Aorta (tissue), 5 donors: ENCODE measurements at regions not wholly inside any gene's neighbourhood (a gene's known extent, or its start where the extent isn't known, plus 50 kb on each side); places are given as distances from the start of the nearest gene placed in this dataset.
A peak's percentile ranks its signal among the peaks of the same experiment; 100 is the strongest.
"Not testable (repeated sequence)": the region's sequence is repeated elsewhere in the genome, so short reads cannot be mapped to it uniquely, and the experiment has no call there.

Source experiments
- ATAC-seq: fragments of 200-7000 bp; cut with Tn5 transposase; one replicate; pipeline ENCODE4 v1.9.1; 2022; ENCODE audit warnings: moderate library complexity; ENCODE audit not compliant: low FRiP score
- DNase-seq, 2 donors: peaks; one replicate each; pipeline ENCODE4 v3.0.0-alpha.2; 2020
- H3K27ac ChIP-seq, 2 donors: one replicate each; pipeline ENCODE4 v1.5.1; 2013; ENCODE audit warnings: low read length in 2 of 2, mild to moderate bottlenecking in 2 of 2, moderate library complexity in 2 of 2, control low read depth in 1 of 2, inconsistent platforms in 1 of 2, low read depth in 1 of 2
- H3K27me3 ChIP-seq, 2 donors: one replicate each; pipeline ENCODE4 v1.6.1; 2013; ENCODE audit warnings: control low read depth in 1 of 2, low read length in 1 of 2, mild to moderate bottlenecking in 1 of 2, moderate library complexity in 1 of 2; ENCODE audit not compliant: insufficient read depth in 2 of 2, control insufficient read depth in 1 of 2
- H3K36me3 ChIP-seq, 2 donors: one replicate each; pipeline ENCODE4 v1.6.1; 2013; ENCODE audit warnings: control low read depth in 1 of 2, low read length in 1 of 2, mild to moderate bottlenecking in 1 of 2; ENCODE audit not compliant: insufficient read depth in 2 of 2, control insufficient read depth in 1 of 2
- H3K4me1 ChIP-seq, 2 donors: one replicate each; pipeline ENCODE4 v1.6.1; 2013; ENCODE audit warnings: low read length in 2 of 2, control low read depth in 1 of 2, mild to moderate bottlenecking in 1 of 2, moderate library complexity in 1 of 2; ENCODE audit not compliant: insufficient read depth in 2 of 2, control insufficient read depth in 1 of 2
- H3K4me3 ChIP-seq, 2 donors: one replicate each; pipeline ENCODE4 v1.5.1; 2013; ENCODE audit warnings: low read length in 2 of 2, control low read depth in 1 of 2, mild to moderate bottlenecking in 1 of 2
- H3K9me3 ChIP-seq: one replicate; pipeline ENCODE4 v1.6.1; 2013; ENCODE audit warnings: mild to moderate bottlenecking, low read length; ENCODE audit not compliant: control insufficient read depth
- WGBS, 2 donors: extraction: QIAGEN DNeasy Blood & Tissue Kit; methylation state at CpG; one replicate each; pipeline ENCODE4 v1.1.7; 2013; 5-methylcytosine and 5-hydroxymethylcytosine counted together
- intact Hi-C, 2 donors: fragments of 100-400 bp; cut with DNase I; formaldehyde crosslinking; loops; one replicate each; pipeline versions ENCODE4 v1.14.2 to v1.15.0; 2022
- donor health status: healthy with polysubstance abuse.
- donor health status: Bipolar disorder and iron deficiency.
- donor health status: DM: no; HTN: no; CAD: no.
- donor health status: DM: no; HTN: no; CAD: no.
- donor health status: DM: yes; HTN: yes; CAD: no.

DNA sequence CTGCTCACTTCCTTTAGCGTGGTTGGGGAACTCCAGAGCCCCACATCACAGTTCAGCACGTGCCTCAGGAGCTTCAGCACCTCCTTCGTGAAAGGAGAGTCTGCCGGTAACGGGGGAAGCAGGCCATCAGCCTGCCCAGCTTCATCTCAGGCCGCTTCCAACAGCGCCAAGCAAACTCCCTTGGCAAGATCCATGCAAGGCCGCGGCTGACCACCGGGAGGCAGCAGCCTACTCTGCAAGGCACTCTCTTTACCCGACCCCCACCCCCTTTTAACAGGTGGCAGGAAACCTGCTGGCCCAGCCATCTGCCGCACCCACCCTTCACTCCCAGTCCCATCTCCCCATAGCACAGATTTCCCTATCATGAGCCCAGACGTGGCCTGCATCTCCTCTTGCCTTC is 97.4 kb upstream of the ZNF98 start:
- DNase-seq, result peak in 1 of 2 donors; percentile 32
- H3K4me1 ChIP-seq, H3K27ac ChIP-seq, ATAC-seq, H3K9me3 ChIP-seq, H3K36me3 ChIP-seq, intact Hi-C loops, H3K4me3 ChIP-seq, H3K27me3 ChIP-seq: not testable (repeated sequence)
- 35 to 45% methylated on average over 11 to 13 of the region's 13 CpGs for WGBS, 2 donors

DNA sequence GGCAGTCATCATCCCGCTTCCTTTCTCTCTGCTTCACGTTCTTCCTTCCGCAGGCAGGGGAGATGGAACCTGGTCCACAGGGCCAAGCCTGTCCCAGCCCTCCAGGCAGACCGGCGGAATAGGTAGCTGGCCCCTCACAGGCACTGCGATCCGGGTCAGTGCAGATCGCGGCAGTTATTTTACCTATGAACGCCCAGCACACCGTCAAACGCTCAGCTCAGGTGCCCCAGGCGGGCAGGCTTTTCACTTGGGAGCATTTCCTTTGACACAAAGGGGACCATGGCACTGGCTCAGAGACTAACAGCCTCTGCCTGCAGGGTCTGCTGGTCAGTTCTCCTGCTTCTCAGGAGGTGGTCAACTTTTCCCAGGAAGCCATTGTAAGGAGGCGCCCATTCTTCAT is 97.0 kb upstream of the ZNF98 start:
- intact Hi-C loops, result no loop called here
- 95 to 96% methylated on average over 14 of the region's 14 CpGs for WGBS, 2 donors
- no peaks in the 10 kb centered on the region for H3K4me1 ChIP-seq
- H3K9me3 ChIP-seq, result peaks cover 1% of the 10 kb centered on the region
- ATAC-seq (no peak), DNase-seq (peak in 1 of 2 donors; percentile 28)
- no peaks in the 10 kb centered on the region for H3K36me3 ChIP-seq
- H3K27me3 ChIP-seq, result no peaks in the 10 kb centered on the region
- H3K4me3 ChIP-seq, result no peak overlapping the region
- H3K27ac ChIP-seq, result no peak overlapping the region

DNA sequence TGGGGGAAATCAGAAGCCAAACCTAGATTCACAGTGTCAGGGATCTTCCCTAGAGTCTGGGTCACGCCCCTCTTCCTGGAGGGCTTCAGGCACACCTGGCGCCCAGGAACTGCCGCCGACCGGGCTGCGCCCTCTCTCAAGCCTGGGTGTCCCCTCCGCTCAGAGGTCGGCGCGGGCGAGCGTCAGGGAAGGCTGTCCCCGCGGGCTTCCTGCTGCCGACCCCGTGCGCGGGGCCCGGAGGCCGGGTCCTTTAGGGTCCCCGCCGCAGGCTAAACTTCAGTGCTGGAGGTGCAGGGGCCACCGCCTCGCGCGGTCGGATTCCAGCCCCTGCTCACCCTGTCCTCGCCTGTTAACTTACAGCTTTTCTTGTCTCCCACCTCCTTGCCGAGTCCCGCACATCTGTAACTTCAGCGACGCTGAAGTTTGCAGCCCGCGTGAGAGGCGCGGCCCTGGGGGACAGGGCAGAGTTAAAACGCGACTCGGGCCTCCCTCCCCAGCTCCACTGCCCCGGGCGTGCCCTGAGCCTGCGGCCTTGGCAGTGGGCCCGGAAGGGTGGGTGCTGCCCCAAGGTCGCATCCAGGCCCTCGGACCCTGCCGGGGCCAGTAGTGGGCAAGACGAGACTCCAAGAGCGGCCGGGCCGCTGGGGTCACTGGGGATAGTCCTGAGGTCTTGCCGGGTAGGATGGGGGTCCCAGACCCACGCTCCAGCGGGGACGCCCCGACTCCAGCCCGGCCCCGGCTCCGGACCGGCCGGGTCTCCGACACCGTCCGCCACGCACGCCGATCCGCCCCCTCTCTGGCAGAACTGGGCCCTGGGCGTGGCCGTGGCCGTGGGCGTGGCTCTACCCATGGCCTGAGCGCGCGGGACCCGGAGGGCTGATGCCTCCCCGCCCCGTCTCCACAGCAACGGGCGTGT is 95.6 kb upstream of the ZNF98 start:
- DNase-seq (peak; percentile 55 to 76), ATAC-seq (peak; percentile 72)
- H3K4me1 ChIP-seq, result no peaks in the 10 kb centered on the region
- 45 to 69% methylated on average over 72 to 79 of the region's 79 CpGs for WGBS, 2 donors
- no peaks in the 10 kb centered on the region for H3K27me3 ChIP-seq
- intact Hi-C loops, result no loop called here
- no peaks in the 10 kb centered on the region for H3K36me3 ChIP-seq
- peaks cover 1% of the 10 kb centered on the region for H3K9me3 ChIP-seq
- peak overlapping the region in 1 of 2 donors; percentile 15 for H3K4me3 ChIP-seq
- no peak overlapping the region for H3K27ac ChIP-seq

DNA sequence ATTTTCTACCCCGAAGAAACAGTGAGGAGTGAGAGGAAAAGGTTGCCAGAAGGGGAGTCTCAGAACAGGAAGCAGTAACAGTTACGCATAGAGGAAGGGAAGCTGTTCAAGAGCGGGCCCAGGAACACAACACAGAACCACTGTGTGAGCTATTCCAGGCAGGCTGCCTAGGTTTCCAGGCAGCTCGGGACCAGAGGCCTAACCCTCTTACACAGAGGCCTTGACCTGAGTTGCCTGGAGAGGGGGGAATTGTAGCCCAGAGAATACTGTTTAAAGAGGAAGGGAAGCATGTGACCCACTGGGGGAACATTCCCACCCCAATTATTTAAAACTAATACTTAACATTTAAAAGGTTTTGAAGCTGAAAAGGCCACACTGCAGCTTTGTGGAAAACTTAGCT is 93.3 kb upstream of the ZNF98 start:
- DNase-seq, result no peak
- H3K4me3 ChIP-seq, result no peak overlapping the region
- intact Hi-C loops, result no loop called here
- no peaks in the 10 kb centered on the region for H3K4me1 ChIP-seq
- H3K27me3 ChIP-seq, result no peaks in the 10 kb centered on the region
- peaks cover 1% of the 10 kb centered on the region for H3K9me3 ChIP-seq
- ATAC-seq, result no peak
- WGBS, 2 donors, result 69 to 78% methylated on average over 4 of the region's 4 CpGs
- H3K36me3 ChIP-seq, result no peaks in the 10 kb centered on the region
- H3K27ac ChIP-seq, result no peak overlapping the region

DNA sequence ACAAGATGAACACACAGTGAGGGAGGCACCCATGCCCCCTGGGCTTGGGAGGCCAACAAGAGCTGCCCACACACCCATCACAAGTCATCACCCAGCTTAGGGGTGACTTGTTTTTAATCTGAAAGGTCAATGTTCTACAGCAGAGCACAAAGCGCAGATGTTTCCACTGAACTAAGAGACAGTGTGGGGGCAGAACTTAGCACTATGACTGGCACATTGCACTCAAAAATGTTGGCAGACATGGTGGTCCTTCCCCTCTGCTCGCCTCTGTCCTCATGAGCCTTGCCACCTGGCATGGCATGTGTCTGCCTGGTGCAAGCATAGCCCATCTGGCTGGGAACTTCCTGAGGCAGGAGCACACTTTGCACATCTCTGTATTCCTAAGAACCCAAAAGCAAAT is 81.4 kb upstream of the ZNF98 start:
- Histone ChIP-seq H3K4me3 (no peak overlapping the region), H3K27ac (no peak overlapping the region), H3K4me1 (no peaks in the 10 kb centered on the region), H3K9me3 (peaks cover 34% of the 10 kb centered on the region), H3K27me3 (no peaks in the 10 kb centered on the region), H3K36me3 (peaks cover 0 to 4% of the 10 kb centered on the region in 2 donors)
- WGBS, 2 donors, result 84 to 93% methylated on average over 2 of the region's 2 CpGs
- ATAC-seq, result no peak
- DNase-seq, result no peak
- intact Hi-C loops, result no loop called here

DNA sequence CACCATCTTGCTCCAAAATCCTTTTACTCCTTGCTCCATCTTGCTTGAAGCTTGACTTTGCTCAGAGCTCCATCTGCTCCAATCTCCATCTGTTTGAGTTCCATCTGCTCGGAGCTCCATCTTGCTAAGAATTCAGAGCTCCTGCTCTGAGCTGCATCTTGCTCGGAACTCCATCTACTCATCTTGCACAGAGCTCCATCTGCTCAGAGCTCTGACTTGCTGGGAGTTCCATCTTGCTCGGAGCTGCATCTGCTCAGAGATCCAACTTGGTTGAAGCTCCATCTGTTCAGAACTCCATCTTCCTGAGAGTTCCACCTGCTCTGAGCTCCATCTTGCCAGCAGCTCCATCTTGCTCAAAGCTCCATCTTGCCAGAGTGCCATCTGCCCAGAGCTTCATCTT is 80.6 kb upstream of the ZNF98 start:
- Histone ChIP-seq H3K9me3 (peaks cover 35% of the 10 kb centered on the region), H3K36me3 (peaks cover 0 to 4% of the 10 kb centered on the region in 2 donors), H3K4me3 (no peak overlapping the region), H3K4me1 (no peaks in the 10 kb centered on the region), H3K27me3 (no peaks in the 10 kb centered on the region), H3K27ac (no peak overlapping the region)
- DNase-seq (no peak), ATAC-seq (no peak)
- 87 to 88% methylated on average over 3 of the region's 3 CpGs for WGBS, 2 donors
- intact Hi-C loops, result no loop called here

DNA sequence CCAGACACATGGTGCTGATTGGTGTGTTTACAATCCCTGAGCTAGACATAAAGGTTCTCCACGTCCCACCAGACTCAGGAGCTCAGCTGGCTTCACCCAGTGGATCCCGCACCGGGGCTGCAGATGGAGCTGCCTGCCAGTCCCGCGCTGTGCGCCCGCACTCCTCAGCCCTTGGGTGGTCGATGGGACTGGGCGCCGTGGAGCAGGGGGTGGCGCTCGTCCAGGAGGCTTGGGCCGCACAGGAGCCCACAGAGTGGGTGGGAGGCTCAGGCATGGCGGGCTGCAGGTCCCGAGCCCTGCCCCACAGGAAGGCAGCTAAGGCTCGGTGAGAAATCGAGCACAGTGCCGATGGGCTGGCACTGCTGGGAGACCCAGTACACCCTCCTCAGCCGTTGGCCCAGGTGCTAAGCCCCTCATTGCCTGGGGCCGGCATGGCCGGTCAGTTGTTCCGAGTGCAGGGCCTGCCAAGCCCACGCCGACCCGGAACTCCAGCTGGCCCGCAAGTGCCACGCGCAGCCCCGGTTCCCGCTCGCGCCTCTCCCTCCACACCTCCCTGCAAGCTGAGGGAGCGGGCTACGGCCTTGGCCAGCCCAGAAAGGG is 76.8 kb upstream of the ZNF98 start:
- intact Hi-C loops, result not testable (repeated sequence)

DNA sequence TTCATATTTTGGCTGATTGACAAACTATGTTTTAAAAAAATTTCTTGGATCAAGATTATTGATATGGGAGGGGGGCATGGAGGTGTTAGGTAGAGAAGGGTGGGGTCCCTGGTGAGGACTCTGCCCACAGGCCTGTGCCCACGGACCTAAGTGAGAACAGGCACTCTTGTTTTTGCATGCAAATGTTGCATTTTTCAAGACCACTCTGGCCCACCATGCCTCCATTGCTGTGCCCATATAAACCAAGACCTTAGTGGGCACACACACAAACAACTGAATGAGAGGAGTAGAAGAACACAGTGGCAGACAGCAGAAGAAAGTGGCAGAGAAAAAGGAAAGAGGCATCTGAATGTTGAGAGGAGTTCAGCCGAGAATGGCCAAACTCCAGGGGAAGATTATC is 69.6 kb upstream of the ZNF98 start:
- no peak for DNase-seq
- intact Hi-C loops, result no loop called here
- peaks cover 41% of the 10 kb centered on the region for H3K9me3 ChIP-seq

More for the DNA sequence above, 76.8 kb upstream of the ZNF98 start:
- ATAC-seq, H3K27ac ChIP-seq, H3K36me3 ChIP-seq, DNase-seq, H3K4me1 ChIP-seq, H3K4me3 ChIP-seq, H3K27me3 ChIP-seq: not testable (repeated sequence)
- peaks cover 43% of the 10 kb centered on the region for H3K9me3 ChIP-seq
- 93 to 96% methylated on average over 34 of the region's 34 CpGs for WGBS, 2 donors

DNA sequence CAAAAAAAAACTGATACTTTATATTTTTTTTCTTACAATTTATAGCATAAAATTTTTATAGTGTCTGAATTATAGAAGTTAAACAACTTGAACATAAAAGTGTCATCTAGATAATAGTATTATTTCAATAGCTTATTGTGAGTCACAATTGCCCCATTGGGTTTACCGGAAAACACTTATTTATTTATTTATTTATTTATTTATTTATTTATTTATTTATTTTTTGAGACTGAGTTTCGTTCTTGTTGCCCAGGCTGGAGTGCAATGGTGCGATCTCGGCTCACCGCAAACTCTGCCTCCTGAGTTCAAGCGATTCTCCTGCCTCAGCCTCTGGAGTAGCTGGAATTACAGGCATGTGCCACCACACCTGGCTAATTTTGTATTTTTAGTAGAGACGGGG is 61.4 kb upstream of the ZNF98 start:
- H3K27me3 ChIP-seq, H3K4me1 ChIP-seq, H3K4me3 ChIP-seq, DNase-seq, H3K36me3 ChIP-seq, H3K27ac ChIP-seq, ATAC-seq, intact Hi-C loops: not testable (repeated sequence)
- H3K9me3 ChIP-seq, result peaks cover 14% of the 10 kb centered on the region
- 89 to 90% methylated on average over 7 of the region's 7 CpGs for WGBS, 2 donors

More for the DNA sequence above, 69.6 kb upstream of the ZNF98 start:
- WGBS, 2 donors, result 62 to 74% methylated on average over 2 of the region's 2 CpGs
- H3K4me3 ChIP-seq, result no peak overlapping the region
- no peak for ATAC-seq
- H3K36me3 ChIP-seq, result peaks cover 3% of the 10 kb centered on the region in 2 donors
- no peak overlapping the region for H3K27ac ChIP-seq
- no peaks in the 10 kb centered on the region for H3K4me1 ChIP-seq
- H3K27me3 ChIP-seq, result no peaks in the 10 kb centered on the region
